Progenitor cell of endocrine pancreas (in vitro differentiated cells): ENCODE measurements at regions not wholly inside any gene's neighbourhood (a gene's known extent, or its start where the extent isn't known, plus 50 kb on each side); places are given as distances from the start of the nearest gene placed in this dataset.

Source experiments
- DNase-seq: peaks from one replicate; pipeline ENCODE4 v3.0.0; 2021; ENCODE audit warnings: low spot score; ENCODE audit not compliant: unreplicated experiment
- H3K27ac Mint-ChIP-seq: 2 replicates; pipeline ENCODE4 v1.8.0; 2021; ENCODE audit warnings: mild to moderate bottlenecking, moderate library complexity, mixed read lengths
- H3K27me3 Mint-ChIP-seq: 2 replicates; pipeline ENCODE4 v1.8.0; 2021; ENCODE audit warnings: mixed read lengths
- H3K36me3 Mint-ChIP-seq: 2 replicates; pipeline ENCODE4 v1.8.0; 2022; ENCODE audit warnings: mixed read lengths; ENCODE audit not compliant: insufficient read depth
- H3K4me1 Mint-ChIP-seq: 2 replicates; pipeline ENCODE4 v1.8.0; 2021; ENCODE audit warnings: low read depth, mixed read lengths
- H3K4me3 Mint-ChIP-seq: 2 replicates; pipeline ENCODE4 v1.8.0; 2021; ENCODE audit warnings: low read depth, mild to moderate bottlenecking, moderate library complexity, mixed read lengths
- H3K9me3 Mint-ChIP-seq: 2 replicates; pipeline ENCODE4 v1.8.0; 2021; ENCODE audit warnings: low read depth, mixed read lengths
- TF ChIP-seq, protein P1 (sequence below): fragments of 200-600 bp; sonication (generic); IDR thresholded peaks from one replicate; pipeline ENCODE4 v1.5.0; 2021; ENCODE audit warnings: antibody characterized with exemption, mild to moderate bottlenecking; ENCODE audit not compliant: unreplicated experiment

- Mint-ChIP-seq H3K4me1 (peaks cover 8% of the 10 kb centered on the region), H3K36me3 (no peaks in the 10 kb centered on the region), H3K4me3 (no peak overlapping the region), H3K27ac (no peak overlapping the region), H3K27me3 (no peaks in the 10 kb centered on the region), H3K9me3 (peaks cover 8% of the 10 kb centered on the region)
- no peak for DNase-seq
- TF ChIP-seq, protein P1, sequence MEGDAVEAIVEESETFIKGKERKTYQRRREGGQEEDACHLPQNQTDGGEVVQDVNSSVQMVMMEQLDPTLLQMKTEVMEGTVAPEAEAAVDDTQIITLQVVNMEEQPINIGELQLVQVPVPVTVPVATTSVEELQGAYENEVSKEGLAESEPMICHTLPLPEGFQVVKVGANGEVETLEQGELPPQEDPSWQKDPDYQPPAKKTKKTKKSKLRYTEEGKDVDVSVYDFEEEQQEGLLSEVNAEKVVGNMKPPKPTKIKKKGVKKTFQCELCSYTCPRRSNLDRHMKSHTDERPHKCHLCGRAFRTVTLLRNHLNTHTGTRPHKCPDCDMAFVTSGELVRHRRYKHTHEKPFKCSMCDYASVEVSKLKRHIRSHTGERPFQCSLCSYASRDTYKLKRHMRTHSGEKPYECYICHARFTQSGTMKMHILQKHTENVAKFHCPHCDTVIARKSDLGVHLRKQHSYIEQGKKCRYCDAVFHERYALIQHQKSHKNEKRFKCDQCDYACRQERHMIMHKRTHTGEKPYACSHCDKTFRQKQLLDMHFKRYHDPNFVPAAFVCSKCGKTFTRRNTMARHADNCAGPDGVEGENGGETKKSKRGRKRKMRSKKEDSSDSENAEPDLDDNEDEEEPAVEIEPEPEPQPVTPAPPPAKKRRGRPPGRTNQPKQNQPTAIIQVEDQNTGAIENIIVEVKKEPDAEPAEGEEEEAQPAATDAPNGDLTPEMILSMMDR, result no peak
Measured at GRCh38 chr2:5926871-5927512, 234.8 kb downstream of the SOX11 start.

DNA sequence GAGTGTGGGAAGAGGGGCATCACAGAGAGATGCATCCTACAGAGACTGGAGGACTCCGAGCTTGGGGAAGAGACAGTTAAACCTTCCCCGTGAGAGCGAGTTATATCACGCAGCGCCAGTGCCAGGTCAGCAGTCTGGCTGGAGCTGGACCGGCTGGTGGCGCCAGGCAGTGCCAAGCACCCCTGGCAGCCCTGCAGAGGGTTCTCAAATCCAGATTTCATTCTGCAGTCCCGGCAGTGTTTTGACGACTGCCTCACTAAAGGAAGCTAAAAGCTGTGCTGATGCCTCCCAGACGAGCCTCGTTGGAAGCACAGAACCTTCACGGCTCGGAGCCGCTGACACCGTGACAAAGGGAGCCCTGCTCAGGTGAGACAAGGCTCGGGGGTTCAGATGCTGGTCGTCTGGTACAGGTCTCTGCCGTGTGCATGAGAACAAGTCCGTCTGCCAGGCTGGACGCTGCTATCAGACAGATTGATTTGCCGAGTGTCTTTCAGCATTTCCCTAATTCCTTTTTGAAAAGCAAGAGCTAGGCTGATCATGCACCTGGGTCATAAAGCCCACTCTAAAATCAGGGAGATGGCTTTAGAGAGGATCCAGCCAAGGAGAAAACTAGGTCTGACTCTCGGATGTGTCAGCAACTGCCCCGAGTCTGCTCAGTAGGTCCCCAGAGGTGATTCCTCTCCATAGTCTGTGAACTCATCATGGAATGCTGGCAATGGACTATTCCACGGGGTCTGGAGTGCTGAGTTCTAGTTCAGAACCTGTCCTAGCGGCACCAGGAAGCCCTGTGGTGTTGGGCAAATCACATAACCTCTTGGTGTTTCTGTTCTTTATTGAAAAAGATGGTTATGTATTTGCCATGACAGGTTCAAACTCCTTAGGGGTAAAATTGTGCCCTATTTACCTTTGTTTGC lies 240.6 kb downstream of the SOX11 start:
- no peak overlapping the region for H3K27ac Mint-ChIP-seq
- peaks cover 8% of the 10 kb centered on the region for H3K9me3 Mint-ChIP-seq
- DNase-seq, result no peak
- peaks cover 11% of the 10 kb centered on the region for H3K4me1 Mint-ChIP-seq
- peaks cover 7% of the 10 kb centered on the region for H3K27me3 Mint-ChIP-seq
- TF ChIP-seq, protein P1, result no peak
- H3K36me3 Mint-ChIP-seq, result no peaks in the 10 kb centered on the region
- no peak overlapping the region for H3K4me3 Mint-ChIP-seq

DNA sequence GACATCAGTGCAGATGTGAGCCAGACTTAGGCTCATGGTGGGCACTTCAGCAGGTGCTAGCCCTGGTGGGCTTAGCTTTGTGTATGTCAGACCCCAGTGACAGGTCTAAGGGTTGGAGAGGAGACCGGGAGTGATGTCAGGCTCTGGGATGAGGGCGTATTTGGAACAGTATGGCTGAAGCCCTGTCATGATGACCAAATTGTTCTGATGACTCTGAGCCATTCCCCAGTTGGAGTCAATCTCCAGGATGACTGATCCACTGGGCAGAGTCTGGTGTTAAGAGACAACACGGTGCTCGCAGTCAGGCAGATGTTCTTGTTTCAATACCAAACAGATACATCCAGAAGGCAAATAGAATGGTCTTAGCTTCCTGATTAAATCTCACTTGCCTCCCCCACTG lies 241.5 kb downstream of the SOX11 start:
- Mint-ChIP-seq H3K27me3 (peaks cover 7% of the 10 kb centered on the region), H3K9me3 (peaks cover 8% of the 10 kb centered on the region), H3K4me3 (no peak overlapping the region), H3K4me1 (peaks cover 18% of the 10 kb centered on the region), H3K27ac (no peak overlapping the region), H3K36me3 (no peaks in the 10 kb centered on the region)
- TF ChIP-seq, protein P1, result no peak
- no peak for DNase-seq

GRCh38 chr2:5937321-5937720 lies 245.1 kb downstream of the SOX11 start:
- Mint-ChIP-seq H3K27ac (no peak overlapping the region), H3K4me3 (no peak overlapping the region), H3K36me3 (no peaks in the 10 kb centered on the region), H3K4me1 (peaks cover 19% of the 10 kb centered on the region), H3K27me3 (peaks cover 9% of the 10 kb centered on the region), H3K9me3 (no peaks in the 10 kb centered on the region)
- TF ChIP-seq, protein P1, result no peak
- no peak for DNase-seq

- Mint-ChIP-seq H3K36me3 (no peaks in the 10 kb centered on the region), H3K4me1 (peaks cover 19% of the 10 kb centered on the region), H3K9me3 (no peaks in the 10 kb centered on the region), H3K4me3 (peak overlapping the region; percentile 5), H3K27me3 (peaks cover 15% of the 10 kb centered on the region), H3K27ac (peak overlapping the region; percentile 70)
- TF ChIP-seq, protein P1, result no peak
- DNase-seq, result no peak
Measured at GRCh38 chr2:5937851-5938565, 245.8 kb downstream of the SOX11 start.
